ENCODE measurements at regions not wholly inside any gene's neighbourhood (a gene's known extent, or its start where the extent isn't known, plus 50 kb on each side); places are given as distances from the start of the nearest gene placed in this dataset.

GRCh38 chr15:95252404-95252803, 1021.0 kb downstream of the MCTP2 start:
- peak in 1 of 2 donors; percentile 13 for TF ChIP-seq CTCF (conservative IDR thresholded peaks at IDR 0.05 in 1 of 2, IDR thresholded peaks at IDR 0.05 in 1 of 2; ENCODE audit: extremely low read depth in 1 of 2, insufficient read depth in 1 of 2, low read depth in 1 of 2, low read length in 2 of 2)
- TF ChIP-seq EZH2 (IDR thresholded peaks at IDR 0.05; ENCODE audit: borderline replicate concordance, low read length) = no peak
